ENCODE measurements at regions not wholly inside any gene's neighbourhood (a gene's known extent, or its start where the extent isn't known, plus 50 kb on each side); places are given as distances from the start of the nearest gene placed in this dataset.

- Mint-ChIP-seq H3K36me3 (ENCODE audit: low read depth) (no peaks in the 10 kb centered on the region), H3K4me1 (no peaks in the 10 kb centered on the region), H3K27ac (ENCODE audit: unreplicated experiment) (no peak overlapping the region), H3K4me3 (no peak overlapping the region), H3K9me3 (peaks cover 3% of the 10 kb centered on the region), H3K27me3 (ENCODE audit: low read depth) (no peaks in the 10 kb centered on the region)
- no peak for DNase-seq (ENCODE audit: low read depth, low spot score)
- TF ChIP-seq CTCF (conservative IDR thresholded peaks at IDR 0.05), result no peak
Observed at GRCh38 chr3:30518181-30518864, 88.1 kb upstream of the TGFBR2 start.

GRCh38 chr3:30518872-30519271 is 87.5 kb upstream of the TGFBR2 start:
- Mint-ChIP-seq H3K36me3 (ENCODE audit: low read depth) (no peaks in the 10 kb centered on the region), H3K4me3 (no peak overlapping the region), H3K9me3 (peaks cover 3% of the 10 kb centered on the region), H3K27ac (ENCODE audit: unreplicated experiment) (no peak overlapping the region), H3K4me1 (no peaks in the 10 kb centered on the region), H3K27me3 (ENCODE audit: low read depth) (no peaks in the 10 kb centered on the region)
- no peak for DNase-seq (ENCODE audit: low read depth, low spot score)
- no peak for TF ChIP-seq CTCF (conservative IDR thresholded peaks at IDR 0.05)

- Mint-ChIP-seq H3K4me3 (no peak overlapping the region), H3K27me3 (ENCODE audit: low read depth) (no peaks in the 10 kb centered on the region), H3K4me1 (no peaks in the 10 kb centered on the region), H3K27ac (ENCODE audit: unreplicated experiment) (no peak overlapping the region), H3K36me3 (ENCODE audit: low read depth) (no peaks in the 10 kb centered on the region), H3K9me3 (no peaks in the 10 kb centered on the region)
- DNase-seq (ENCODE audit: low read depth, low spot score), result no peak
- TF ChIP-seq CTCF (conservative IDR thresholded peaks at IDR 0.05), result no peak
Observed at GRCh38 chr3:30520699-30521098, 85.7 kb upstream of the TGFBR2 start.

- Mint-ChIP-seq H3K27me3 (ENCODE audit: low read depth) (no peaks in the 10 kb centered on the region), H3K4me3 (no peak overlapping the region), H3K36me3 (ENCODE audit: low read depth) (no peaks in the 10 kb centered on the region), H3K4me1 (no peaks in the 10 kb centered on the region), H3K9me3 (peaks cover 2% of the 10 kb centered on the region), H3K27ac (ENCODE audit: unreplicated experiment) (no peak overlapping the region)
- no peak for TF ChIP-seq CTCF (conservative IDR thresholded peaks at IDR 0.05)
- no peak for DNase-seq (ENCODE audit: low read depth, low spot score)
Observed at GRCh38 chr3:30521156-30521715, 85.2 kb upstream of the TGFBR2 start.

- Mint-ChIP-seq H3K36me3 (ENCODE audit: low read depth) (no peaks in the 10 kb centered on the region), H3K27me3 (ENCODE audit: low read depth) (no peaks in the 10 kb centered on the region), H3K9me3 (peaks cover 4% of the 10 kb centered on the region)
Observed at GRCh38 chr3:30522476-30522875, 83.9 kb upstream of the TGFBR2 start.

More at GRCh38 chr3:30522476-30522875, 83.9 kb upstream of the TGFBR2 start:
- no peak for TF ChIP-seq CTCF (conservative IDR thresholded peaks at IDR 0.05)
- DNase-seq (ENCODE audit: low read depth, low spot score), result no peak
- Mint-ChIP-seq H3K4me3 (no peak overlapping the region), H3K4me1 (no peaks in the 10 kb centered on the region), H3K27ac (ENCODE audit: unreplicated experiment) (no peak overlapping the region)
